Hematopoietic multipotent progenitor cell (in vitro differentiated cells): ENCODE measurements at regions not wholly inside any gene's neighbourhood (a gene's known extent, or its start where the extent isn't known, plus 50 kb on each side); places are given as distances from the start of the nearest gene placed in this dataset.
"Not testable (repeated sequence)": the region's sequence is repeated elsewhere in the genome, so short reads cannot be mapped to it uniquely, and the experiment has no call there.

Experiments
- DNase-seq, 3 donors: peaks; one replicate each; pipeline ENCODE4 v3.0.0-alpha.2; 2011 to 2015; ENCODE audit warnings: low read depth in 2 of 3, low spot score in 2 of 3

DNA sequence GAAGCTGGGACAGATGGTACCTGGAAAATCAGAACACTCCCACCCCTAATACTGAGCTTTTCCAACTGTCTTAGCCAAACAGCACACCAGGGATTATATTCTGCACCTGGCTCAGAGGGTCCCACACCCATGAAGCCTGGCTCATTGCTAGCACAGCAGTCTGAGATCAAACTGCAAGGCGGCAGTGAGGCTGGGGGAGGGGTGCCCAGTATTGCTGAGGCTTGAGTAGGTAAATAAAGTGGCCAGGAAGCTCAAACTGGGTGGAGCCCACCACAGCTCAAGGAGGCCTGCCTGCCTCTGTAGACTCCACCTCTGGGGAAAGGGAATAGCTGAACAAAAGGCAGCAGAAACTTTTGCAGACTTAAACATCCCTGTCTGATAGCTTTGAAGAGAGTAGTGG is 403.3 kb downstream of the MBD2 start:
- DNase-seq: not testable (repeated sequence)

DNA sequence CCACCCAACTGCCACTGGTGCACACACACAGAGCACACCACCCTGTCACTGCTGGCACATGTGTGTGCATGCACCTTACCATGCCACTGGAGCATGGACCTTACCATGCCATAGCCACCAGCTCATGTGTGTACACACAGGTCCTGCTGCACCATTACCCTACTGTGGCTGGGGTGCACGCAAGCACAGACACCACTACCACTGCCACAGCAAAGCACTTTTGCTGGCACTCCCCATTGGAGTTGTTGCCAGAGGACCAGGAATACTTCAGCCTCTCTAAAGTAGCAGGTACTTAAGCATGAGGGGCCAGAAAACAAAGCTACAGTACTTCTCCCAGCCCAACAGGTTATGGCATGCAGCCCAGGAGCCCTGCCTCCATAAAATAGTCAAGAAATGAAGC is 404.8 kb downstream of the MBD2 start:
- no peak for DNase-seq

DNA sequence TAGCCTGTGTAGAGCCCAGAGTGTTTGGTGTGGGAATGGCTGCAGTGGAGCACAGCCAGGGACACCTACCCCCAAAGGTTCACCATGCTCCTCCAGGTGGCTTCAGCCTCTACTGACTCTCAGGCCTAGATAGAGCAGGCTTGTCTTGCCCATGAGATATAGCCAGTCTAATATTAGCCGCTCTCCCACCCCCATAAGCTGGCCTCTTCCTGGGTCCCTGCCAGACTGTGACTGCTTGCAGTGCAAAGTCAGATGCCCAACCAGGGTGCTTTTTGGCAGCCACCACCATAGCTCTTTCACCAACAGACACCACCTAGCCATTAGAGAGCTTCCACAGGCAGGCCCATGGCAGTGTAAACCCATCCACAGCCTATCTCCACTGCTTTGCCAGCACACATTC is 405.3 kb downstream of the MBD2 start:
- DNase-seq: no peak

DNA sequence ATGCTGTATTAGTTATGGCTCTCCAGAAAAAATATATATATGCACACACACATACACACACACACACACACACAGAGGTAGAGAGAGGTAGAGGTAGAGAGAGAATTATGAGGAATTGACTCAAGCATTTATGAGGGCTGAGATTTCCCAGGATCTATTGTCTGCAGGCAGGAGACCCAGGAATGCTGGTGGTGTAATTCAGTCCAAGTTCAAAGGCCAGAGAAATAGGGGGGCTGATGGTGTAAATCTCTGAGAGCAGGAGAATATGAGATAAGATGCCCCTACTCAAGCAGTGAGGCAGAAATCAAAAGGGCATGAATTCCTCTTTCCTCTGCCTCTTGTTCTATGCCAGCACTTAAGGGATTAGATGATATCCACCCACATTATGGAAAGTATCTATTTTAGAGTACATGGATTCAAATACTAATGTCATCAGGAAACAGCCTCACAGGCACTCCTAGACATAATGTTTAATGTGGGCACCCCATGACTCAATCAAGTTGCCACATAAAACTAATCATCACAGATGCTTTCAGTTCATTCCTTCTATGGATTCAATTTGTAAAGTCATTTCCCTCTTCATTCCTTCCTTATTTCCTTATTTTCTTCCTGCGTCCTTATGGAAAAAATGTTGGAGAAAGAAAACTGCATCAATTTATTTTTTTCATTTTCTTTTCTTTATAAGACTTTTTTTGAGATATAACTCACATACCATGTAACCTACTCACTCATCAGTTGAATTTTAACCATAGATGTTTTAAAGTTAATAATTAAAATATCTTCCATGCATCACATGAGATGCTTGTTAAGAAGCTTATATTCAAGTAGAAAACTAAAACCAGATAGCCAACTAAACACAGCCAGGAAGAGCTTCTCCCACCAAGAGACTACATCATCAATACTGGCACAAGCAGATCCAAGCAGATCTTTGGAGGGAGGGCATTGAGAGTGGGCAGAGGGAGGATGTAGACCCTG is 406.2 kb downstream of the MBD2 start:
- no peak for DNase-seq

DNA sequence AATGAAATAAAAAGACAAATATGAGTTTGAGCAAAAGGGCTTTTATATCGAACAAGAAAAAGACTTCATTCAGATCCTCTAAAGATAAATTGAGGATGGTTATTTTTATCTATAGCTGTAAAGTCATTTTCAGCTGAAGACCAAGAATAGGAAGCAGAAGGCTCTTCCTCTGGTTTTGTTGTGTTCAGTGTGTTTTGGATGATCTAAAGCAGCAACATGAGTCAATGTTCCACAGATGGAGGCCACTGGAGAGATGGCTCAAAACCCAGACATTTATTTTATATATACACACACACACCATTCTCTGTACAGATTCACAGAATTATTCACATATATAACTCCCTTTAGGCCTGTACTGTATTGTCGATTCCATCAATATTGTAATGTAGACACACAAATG is 424.3 kb downstream of the MBD2 start:
- no peak for DNase-seq

DNA sequence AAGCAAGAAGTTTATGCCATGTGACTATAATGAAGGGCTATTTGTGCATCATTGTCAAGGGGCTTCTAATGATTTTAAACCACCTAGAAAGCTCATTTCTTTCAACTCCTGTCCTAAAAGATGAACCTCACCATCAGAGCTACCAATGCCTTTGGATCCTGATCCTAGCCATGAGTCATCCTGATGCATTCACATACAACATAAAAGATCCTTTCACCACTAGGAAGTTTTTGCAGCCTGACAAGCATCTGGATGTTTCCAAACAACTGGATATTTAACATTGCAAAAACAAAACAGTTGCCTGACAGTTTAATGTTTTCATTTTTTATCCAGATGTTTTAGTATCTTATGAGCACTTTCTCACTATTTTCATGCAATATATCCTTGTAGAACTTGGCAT is 425.3 kb downstream of the MBD2 start:
- DNase-seq: no peak

DNA sequence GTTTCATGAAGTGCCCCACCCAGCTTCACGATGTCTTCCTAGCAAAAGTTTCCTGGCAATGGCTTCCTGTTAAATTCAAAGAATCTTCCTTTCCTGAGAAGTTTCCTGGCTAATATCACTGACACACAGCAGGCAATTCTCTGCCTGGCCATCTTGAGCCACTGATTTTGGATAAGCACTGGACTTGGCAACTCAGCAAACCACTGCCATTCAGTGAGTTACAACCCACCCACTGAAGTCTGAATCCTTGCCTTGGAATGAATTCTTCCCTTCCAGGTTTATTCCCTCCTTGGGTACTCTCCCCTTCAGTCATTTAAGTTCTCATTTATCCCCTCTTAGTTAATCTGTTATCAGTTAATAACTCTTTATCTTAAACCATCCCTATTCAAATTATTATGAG is 426.0 kb downstream of the MBD2 start:
- no peak for DNase-seq

DNA sequence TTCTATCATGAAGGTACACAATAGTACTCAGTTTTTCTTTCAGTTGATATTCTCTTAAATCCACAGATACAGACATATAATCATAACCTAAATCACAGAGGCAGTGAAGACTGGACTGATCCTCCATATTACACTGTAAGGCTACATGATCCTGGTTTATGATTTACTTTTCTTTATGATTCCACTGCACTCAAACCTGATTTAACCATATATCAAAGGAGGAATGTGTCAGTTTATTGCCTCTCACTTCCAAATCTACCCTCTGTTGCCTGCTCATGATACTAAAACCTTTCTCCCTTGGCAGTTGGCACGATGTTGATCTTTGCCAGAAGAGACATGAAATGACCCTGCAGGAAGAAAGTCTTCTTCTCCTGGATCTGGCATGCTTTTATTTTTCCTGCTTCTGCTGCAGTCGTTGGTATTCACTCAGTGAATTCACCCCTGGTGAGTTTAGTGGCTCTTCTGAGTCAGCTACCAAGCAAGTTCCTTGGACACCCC is 426.4 kb downstream of the MBD2 start:
- DNase-seq: no peak

DNA sequence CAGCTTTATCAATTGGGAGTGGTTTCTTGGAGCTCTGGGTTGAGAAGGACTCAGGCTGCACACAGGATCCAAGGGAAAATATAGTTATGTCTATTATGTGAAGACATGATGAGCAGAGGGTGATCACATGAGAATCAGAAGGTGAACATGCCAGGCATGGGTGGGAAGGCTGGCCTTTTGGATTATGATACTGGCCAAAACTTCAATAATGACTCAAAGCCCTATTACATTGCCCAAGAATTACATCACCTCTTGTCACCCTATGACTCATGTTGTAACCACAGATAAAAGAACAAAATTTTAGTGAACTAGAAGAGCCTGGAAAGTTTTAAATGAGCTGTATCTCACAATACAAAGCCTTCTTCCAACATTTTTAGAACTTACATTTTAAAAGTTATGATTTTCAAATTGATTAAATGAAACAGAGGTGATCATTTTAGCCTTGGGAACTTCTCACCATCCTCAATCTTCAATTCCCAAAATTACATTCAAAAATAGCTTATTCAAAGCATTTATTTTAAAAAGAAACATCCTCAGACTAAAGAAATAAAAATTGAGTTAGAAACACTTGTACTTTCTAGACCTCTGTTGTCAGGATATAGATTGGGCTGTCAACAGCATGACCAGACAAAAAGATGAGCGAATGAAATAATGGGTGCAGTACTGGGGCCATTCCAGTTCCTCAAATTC is 428.3 kb downstream of the MBD2 start:
- no peak for DNase-seq

DNA sequence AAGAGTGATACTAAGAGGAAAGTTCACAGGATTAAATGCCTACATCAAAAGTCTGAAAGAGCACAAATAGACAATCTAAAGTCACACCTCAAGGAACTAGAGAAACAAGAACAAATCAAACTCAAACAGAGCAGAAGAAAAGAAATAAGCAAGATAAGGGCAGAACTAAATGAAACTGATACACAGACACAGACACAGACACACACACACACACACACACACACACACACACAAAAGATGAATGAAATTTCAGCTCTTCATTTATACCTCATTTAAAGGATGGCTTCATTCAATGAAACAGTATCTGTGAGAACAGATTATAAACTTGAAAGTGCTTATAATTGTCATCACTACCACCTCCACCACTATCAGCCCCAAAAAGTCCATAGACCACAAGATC is 428.9 kb downstream of the MBD2 start:
- no peak for DNase-seq

DNA sequence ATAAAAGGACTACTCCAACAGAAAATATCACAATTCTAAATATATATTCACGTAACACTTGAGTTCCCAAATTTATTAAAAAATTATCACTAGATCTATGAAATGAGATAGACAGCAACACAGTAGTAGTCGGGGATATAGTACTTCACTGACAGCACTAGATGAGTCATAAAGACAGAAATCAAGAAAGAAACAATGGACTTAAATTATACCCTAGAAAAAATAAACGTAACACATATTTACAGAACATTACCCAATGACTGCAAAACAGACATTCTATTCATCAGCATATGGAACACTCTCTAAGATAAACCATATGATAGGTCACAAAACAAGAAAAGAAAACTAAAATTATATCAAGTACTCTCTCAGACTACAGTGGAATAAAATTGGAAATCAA is 429.4 kb downstream of the MBD2 start:
- no peak for DNase-seq

DNA sequence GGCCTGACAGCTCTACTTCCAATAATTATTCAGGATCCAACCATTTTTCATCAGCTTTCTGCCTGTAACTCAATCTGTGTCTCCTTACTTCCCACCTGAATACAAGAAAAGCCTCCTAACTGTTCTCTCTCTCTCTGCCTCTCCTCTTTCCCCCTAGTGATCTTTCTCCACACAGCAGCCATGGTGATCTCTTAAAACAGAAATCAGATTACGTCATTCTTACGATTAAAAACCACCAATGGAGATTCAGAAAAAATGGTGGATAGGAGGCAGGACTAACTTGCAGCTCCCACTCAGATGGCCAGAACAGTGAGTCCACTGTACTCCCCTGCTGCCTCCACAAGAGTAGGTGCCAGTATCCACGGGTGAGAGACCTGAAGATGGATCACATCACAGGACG is 431.7 kb downstream of the MBD2 start:
- DNase-seq: no peak

DNA sequence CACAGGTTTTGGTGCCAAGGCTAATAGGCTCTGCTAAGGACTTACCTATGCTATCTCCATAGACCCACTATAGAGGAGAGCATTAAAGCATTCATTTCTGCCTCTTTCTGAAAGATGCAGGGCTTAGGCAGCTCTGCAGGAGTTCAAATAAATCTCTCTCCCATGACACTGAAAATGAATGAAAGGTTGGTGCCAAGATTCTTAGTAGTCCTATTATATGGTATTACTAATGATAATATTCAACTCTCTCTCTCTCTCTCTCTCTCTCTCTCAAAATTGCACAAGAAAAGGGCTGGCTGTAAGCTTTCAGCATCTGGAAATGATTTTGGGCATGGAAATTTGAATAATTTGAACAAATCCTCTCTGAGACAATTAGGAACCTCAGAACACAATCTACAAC is 433.7 kb downstream of the MBD2 start:
- no peak for DNase-seq

DNA sequence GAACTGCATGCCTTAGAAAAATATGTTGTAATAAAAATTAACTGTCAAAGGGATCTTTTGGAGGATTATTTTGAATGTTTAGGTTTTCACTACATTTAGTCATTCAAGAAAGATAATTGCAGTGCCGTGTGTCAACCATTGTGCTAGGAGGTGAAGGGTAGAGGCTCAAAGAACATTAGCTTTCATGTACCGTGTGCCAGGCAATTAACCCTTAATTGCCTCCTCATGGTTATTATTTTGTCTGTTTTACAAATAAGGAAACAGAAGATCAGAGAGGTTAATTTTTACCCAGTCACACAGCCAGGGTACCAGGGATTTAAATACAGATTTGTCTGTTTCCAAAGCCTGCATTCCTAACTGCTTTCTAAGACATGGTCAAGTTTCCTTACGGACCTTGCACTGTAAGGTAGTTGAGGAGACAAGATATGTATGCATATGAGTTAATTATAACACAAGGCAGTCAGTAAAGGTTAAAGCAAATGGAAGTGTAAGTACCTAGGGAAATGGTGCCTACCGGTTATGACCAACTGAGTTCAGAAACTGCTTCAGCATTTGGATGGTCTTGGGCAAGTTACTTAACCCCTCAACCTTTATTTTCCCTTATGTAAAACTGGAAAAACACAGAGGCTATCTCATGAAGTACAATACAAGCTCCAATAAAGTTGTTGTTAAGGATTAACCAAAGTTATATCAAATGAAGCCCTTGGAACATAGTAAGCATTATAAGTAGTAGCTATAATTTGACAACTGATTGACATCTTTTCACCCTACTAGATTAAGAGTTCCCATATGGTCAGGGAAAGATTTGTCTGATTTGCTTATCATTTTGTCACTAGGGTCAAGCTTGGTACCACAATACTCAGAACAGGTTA is 434.9 kb downstream of the MBD2 start:
- DNase-seq: no peak

DNA sequence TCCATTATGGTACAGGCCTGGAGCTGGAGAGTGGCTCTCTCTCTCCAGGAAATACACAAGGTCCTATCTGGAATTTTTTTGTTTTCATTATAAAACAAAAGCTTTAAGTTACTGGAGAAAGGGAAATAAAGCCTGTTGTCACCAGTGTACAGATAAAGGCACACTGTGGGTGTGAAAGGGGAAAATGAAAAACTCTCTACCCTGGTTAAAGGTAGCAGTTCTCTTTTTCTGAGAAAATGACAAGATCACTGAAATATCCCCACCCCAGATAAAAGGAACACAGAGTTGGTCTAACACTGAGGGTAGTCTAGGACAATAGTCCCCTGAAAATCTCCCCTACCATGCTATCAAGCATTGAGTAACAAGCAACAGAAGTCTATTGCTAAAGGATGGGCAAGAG is 438.7 kb downstream of the MBD2 start:
- no peak for DNase-seq

DNA sequence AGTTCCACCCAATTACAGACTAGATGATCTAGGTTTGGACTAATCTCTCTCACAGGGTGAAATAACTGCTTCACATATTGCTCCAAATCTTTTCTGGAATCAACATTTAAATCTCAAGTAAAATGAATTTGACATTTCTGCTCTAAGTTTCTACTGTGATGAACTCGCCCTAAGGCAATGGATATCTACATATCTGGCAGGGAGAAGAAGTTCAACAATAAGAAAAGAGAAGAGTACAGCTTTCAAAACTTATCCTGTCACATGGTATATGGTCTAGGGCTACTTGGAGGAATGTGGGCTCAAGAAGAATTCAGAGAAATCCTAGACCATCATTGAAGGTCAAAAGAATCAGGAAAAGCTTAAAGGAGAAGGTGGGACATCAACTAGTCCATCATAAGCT is 440.2 kb downstream of the MBD2 start:
- DNase-seq: no peak

DNA sequence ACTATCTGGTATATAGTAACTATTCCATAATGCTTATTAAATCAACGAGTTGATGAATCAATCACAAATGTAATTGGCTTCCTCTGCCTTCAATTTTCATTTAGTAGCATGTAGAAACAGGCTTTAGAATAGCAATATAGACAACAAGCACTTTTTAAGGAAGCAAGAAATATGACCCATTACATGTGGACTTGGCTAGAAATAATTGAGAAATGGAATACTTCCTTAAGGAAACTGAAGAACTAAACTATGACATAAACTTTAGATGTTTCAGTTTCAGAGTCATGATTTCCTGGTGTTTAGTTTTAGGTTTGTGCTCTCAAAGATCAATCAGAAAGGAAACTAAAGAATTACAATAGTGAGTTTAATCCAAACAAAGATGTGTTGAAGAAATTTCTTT is 443.8 kb downstream of the MBD2 start:
- no peak for DNase-seq

DNA sequence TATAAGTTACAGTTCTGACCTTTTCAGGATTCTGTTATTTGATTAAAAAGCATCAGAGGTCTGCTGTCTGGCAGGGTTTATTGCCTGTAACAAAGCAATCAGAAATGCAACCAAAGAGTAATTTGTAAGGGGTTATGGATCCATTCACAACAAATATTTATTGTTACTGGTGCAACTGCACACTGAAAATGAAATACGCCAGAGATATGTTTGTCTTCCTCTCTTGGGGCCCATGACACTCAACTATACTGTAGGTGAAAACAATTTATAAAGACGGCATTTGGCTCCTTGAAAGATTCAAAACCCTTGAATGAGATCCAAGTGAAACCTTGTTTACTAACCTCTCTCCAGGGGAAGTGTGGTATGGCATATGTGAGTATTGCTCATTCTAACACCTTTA is 452.2 kb downstream of the MBD2 start:
- no peak for DNase-seq

DNA sequence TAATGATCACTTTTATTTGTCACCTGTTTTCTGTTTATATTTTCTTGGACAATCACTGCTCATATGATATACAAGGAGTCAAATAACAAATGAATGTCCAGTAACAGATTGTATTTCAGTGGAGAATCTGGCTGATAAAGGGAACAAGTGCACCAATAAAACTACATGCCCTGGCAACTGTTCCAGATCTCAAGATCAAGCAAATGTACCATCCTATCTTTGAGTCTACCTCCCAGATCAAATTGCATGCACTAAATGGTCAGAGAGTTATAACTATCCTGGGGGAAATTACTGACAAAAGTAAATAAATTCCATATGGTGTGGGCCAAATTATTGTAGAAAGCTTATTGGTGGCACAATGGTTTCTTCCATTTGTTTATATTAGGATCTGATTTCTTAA is 452.8 kb downstream of the MBD2 start:
- DNase-seq: no peak

DNA sequence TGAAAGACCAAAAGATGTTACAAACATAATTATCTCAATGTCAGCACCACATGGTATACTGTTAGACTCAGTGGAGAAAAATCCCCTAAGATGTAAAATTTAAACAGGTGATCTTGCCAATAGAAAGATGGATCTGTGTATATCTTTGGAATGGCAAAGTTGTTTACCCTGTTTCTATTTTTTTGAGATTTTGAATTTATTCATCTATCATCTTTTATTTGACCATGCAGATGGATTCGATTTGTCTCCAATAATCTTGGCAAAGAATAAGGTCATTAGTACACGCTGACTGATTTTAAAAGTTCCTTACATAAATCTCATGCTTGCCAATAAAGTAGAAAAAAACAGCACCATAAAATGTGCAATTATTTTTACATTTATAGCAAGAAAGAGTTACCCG is 459.3 kb downstream of the MBD2 start:
- DNase-seq: no peak

DNA sequence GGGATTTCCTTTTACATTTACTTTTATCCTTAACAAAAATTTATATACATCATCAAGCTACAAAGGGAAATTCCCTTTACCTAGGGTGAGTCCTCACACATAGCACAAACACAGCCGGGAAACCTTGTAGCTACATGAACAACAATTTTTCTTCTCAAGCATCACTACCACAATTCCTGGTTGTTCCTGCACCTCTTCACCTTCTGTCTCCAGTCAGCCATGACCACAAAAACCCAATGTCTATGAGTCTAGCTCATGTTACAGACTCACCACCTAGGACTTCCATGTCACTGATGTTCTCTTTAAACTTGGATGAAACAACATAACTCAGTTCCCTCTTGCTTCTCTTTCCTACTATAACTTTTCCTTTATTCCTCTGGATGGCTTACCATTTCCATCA is 460.4 kb downstream of the MBD2 start:
- DNase-seq: no peak
